IMR-90 (cell line): ENCODE measurements at regions not wholly inside any gene's neighbourhood (a gene's known extent, or its start where the extent isn't known, plus 50 kb on each side); places are given as distances from the start of the nearest gene placed in this dataset.

Experiments used
- ATAC-seq: fragments of 200-7000 bp; cut with Tn5 transposase; 2 replicates; pipeline ENCODE4 v1.9.1; 2020; ENCODE audit warnings: low read depth, mild to moderate bottlenecking, moderate library complexity
- BruUV-seq: library from RNA; stranded (reverse); fragments of 400-500 nt; replicated peaks from 2 replicates; lab custom pipeline; 2021; lab: Mats Ljungman, UMichigan
- CTCF ChIA-PET: fragments of 300-600 bp; formaldehyde crosslinking; extraction: SDS; loops from one replicate; lab custom pipeline; 2021; ENCODE audit warnings: antibody characterized with exemption; lab: Yijun Ruan, JAX
- POLR2A ChIA-PET: fragments of 300-600 bp; sonication (Branson Sonifier 250); formaldehyde crosslinking; loops from one replicate; lab custom pipeline; 2022; ENCODE audit warnings: antibody characterized with exemption; ENCODE audit not compliant: unreplicated experiment; lab: Charles Lee
- DNase-seq: peaks from one replicate; pipeline ENCODE4 v3.0.0; 2013
- H2AFZ ChIP-seq: replicated peaks from 2 replicates; pipeline ENCODE3; 2013; ENCODE audit warnings: low read length, mild to moderate bottlenecking; ENCODE audit not compliant: poor library complexity
- H2AK5ac ChIP-seq: 2 replicates; pipeline ENCODE4 v1.6.1; 2013; ENCODE audit warnings: low read depth, low read length, inconsistent platforms
- H2AK9ac ChIP-seq: replicated peaks from 2 replicates; pipeline ENCODE3; 2013; ENCODE audit warnings: mild to moderate bottlenecking, low read depth, low read length, moderate library complexity; ENCODE audit not compliant: poor library complexity
- H2BK120ac ChIP-seq: 2 replicates; pipeline ENCODE4 v1.6.1; 2013; ENCODE audit warnings: low read depth, low read length, inconsistent platforms
- H2BK15ac ChIP-seq: 3 replicates; pipeline ENCODE4 v1.6.1; 2013; ENCODE audit warnings: low read depth, low read length, inconsistent platforms
- H2BK20ac ChIP-seq: 2 replicates; pipeline ENCODE4 v1.6.1; 2013; ENCODE audit warnings: low read depth, mild to moderate bottlenecking, inconsistent platforms, low read length, moderate library complexity
- H2BK5ac ChIP-seq: 2 replicates; pipeline ENCODE4 v1.6.1; 2013; ENCODE audit warnings: mild to moderate bottlenecking, low read depth, low read length, inconsistent platforms; ENCODE audit not compliant: poor library complexity, severe bottlenecking
- H3K14ac ChIP-seq: replicated peaks from 2 replicates; pipeline ENCODE4 v1.6.1; 2013; ENCODE audit warnings: low read depth, low read length, inconsistent platforms
- H3K18ac ChIP-seq: 2 replicates; pipeline ENCODE4 v1.6.1; 2013; ENCODE audit warnings: low read depth, low read length, control low read depth
- H3K23ac ChIP-seq: 2 replicates; pipeline ENCODE4 v1.6.1; 2013; ENCODE audit warnings: low read depth, low read length, inconsistent platforms
- H3K27ac ChIP-seq: 2 replicates; pipeline ENCODE4 v1.5.1; 2013; ENCODE audit warnings: mild to moderate bottlenecking, control low read depth, low read length; ENCODE audit not compliant: insufficient read depth
- H3K27me3 ChIP-seq: 2 replicates; pipeline ENCODE4 v1.6.1; 2013; ENCODE audit warnings: low read length; ENCODE audit not compliant: control insufficient read depth, insufficient read depth
- H3K36me3 ChIP-seq: 2 replicates; pipeline ENCODE4 v1.6.1; 2013; ENCODE audit warnings: low read length, mixed read lengths; ENCODE audit not compliant: control insufficient read depth, insufficient read depth
- H3K4ac ChIP-seq: 2 replicates; pipeline ENCODE4 v1.6.1; 2013; ENCODE audit warnings: low read depth, low read length, inconsistent platforms
- H3K4me1 ChIP-seq: 2 replicates; pipeline ENCODE4 v1.6.1; 2013; ENCODE audit warnings: low read length, mixed read lengths; ENCODE audit not compliant: control insufficient read depth, insufficient read depth
- H3K4me2 ChIP-seq: 2 replicates; pipeline ENCODE4 v1.6.1; 2013; ENCODE audit warnings: low read depth, mild to moderate bottlenecking, control low read depth, low read length, moderate library complexity
- H3K4me3 ChIP-seq: 2 replicates; pipeline ENCODE4 v1.5.1; 2013; ENCODE audit warnings: low read depth, mild to moderate bottlenecking, control low read depth, low read length, moderate library complexity; ENCODE audit not compliant: insufficient read depth
- H3K56ac ChIP-seq: 2 replicates; pipeline ENCODE4 v1.6.1; 2013; ENCODE audit warnings: low read length, inconsistent platforms; ENCODE audit not compliant: insufficient read depth; ENCODE audit errors: extremely low read depth
- H3K79me1 ChIP-seq, 2 experiments: 2 replicates each; pipeline ENCODE4 v1.6.1; 2013; ENCODE audit warnings: low read length in 2 of 2, inconsistent platforms in 1 of 2, low read depth in 1 of 2
- H3K9ac ChIP-seq: 2 replicates; pipeline ENCODE4 v1.6.1; 2013; ENCODE audit warnings: low read depth, low read length, control low read depth
- H3K9me1 ChIP-seq: 2 replicates; pipeline ENCODE4 v1.6.1; 2013; ENCODE audit warnings: low read length, inconsistent platforms; ENCODE audit not compliant: insufficient read depth
- H3K9me3 ChIP-seq: 2 replicates; pipeline ENCODE4 v1.6.1; 2013; ENCODE audit warnings: low read length; ENCODE audit not compliant: control insufficient read depth, insufficient read depth
- H4K20me1 ChIP-seq: 2 replicates; pipeline ENCODE4 v1.6.1; 2013; ENCODE audit warnings: low read length, inconsistent platforms; ENCODE audit not compliant: insufficient read depth
- H4K5ac ChIP-seq: 2 replicates; pipeline ENCODE4 v1.6.1; 2013; ENCODE audit warnings: mild to moderate bottlenecking, low read depth, low read length, control low read depth
- H4K8ac ChIP-seq, 2 experiments: 2 replicates each; pipeline ENCODE4 v1.6.1; 2013; ENCODE audit warnings: low read depth in 2 of 2, low read length in 2 of 2, control low read depth in 1 of 2, inconsistent platforms in 1 of 2
- H4K91ac ChIP-seq: 2 replicates; pipeline ENCODE4 v1.6.1; 2013; ENCODE audit warnings: low read depth, low read length, inconsistent platforms; ENCODE audit not compliant: insufficient read depth
- CHD1 ChIP-seq: IDR thresholded peaks from 2 replicates; pipeline ENCODE4 v1.6.1; 2012; ENCODE audit warnings: low read depth, low read length, improper control_type of control experiment
- CTCF ChIP-seq: conservative IDR thresholded peaks from 2 replicates; pipeline ENCODE4 v1.5.1; 2012; ENCODE audit warnings: mild to moderate bottlenecking, low read depth, low read length, improper control_type of control experiment
- ELK1 ChIP-seq: fragments of 150-350 bp; IDR thresholded peaks from 2 replicates; pipeline ENCODE4 v1.6.1; 2016; ENCODE audit warnings: low read depth, mild to moderate bottlenecking, low read length, moderate library complexity, borderline replicate concordance
- FOS ChIP-seq: fragments of 150-350 bp; IDR thresholded peaks from 2 replicates; pipeline ENCODE4 v1.6.1; 2016; ENCODE audit warnings: low read depth, low read length
- MAFK ChIP-seq: IDR thresholded peaks from 2 replicates; pipeline ENCODE4 v1.6.1; 2012; ENCODE audit warnings: low read depth, low read length, improper control_type of control experiment
- WGBS, 2 experiments: methylation state at CpG; one replicate each; pipeline versions ENCODE4 v1.1.5 to v1.1.7; 2013; ENCODE audit warnings: missing lambda C conversion rate in 2 of 2; ENCODE audit not compliant: insufficient read length in 1 of 2; ENCODE audit errors: extremely low coverage in 2 of 2; 5-methylcytosine and 5-hydroxymethylcytosine counted together
- dilution Hi-C: fragments of 300-500 bp; cut with HindIII; formaldehyde crosslinking; loops from one replicate; pipeline ENCODE4 v1.14.3; 2018; ENCODE audit warnings: low sequenced_read_pairs; ENCODE audit not compliant: unreplicated experiment
- in situ Hi-C: fragments of 300-500 bp; cut with MboI; formaldehyde crosslinking; loops from 3 replicates; pipeline ENCODE4 v1.14.3; 2019; ENCODE audit warnings: low sequenced_read_pairs, inconsistent platforms, mixed read lengths
- intact Hi-C: fragments of 100-400 bp; cut with micrococcal nuclease; formaldehyde crosslinking; loops from 2 replicates; pipeline ENCODE4 v1.10.0; 2022

- no peak overlapping the region; the same call in 1 of the 2 replicates for H2AK5ac ChIP-seq
- in situ Hi-C loops (loop anchor here (25.0 kb wide), 1 partner anchor 554 kb away; the partner anchor contains the start of gene DNAH7), intact Hi-C loops (no loop called here), dilution Hi-C loops (no loop called here)
- no peak overlapping the region for H2BK120ac ChIP-seq
- POLR2A ChIA-PET, result no interaction called here
- H4K5ac ChIP-seq, result no peak overlapping the region
- H3K36me3 ChIP-seq, result no peaks in the 10 kb centered on the region
- no peaks in the 10 kb centered on the region for H3K9me3 ChIP-seq
- H3K18ac ChIP-seq, result 0 out of 2 replicates have a peak overlapping the region, but pooled peaks have one; percentile 16
- H2BK5ac ChIP-seq, result no peak overlapping the region
- ATAC-seq (peak; percentile 40), DNase-seq (no peak)
- 0 out of 3 replicates have a peak overlapping the region, but pooled peaks have one; percentile 36 for H2BK15ac ChIP-seq
- WGBS, 2 experiments, result no CpG with 5 or more reads among the region's 1 CpG
- H3K4ac ChIP-seq, result no peak overlapping the region
- no peak overlapping the region for H2BK20ac ChIP-seq
- TF ChIP-seq MAFK, result no peak
- TF ChIP-seq CTCF, result no peak
- no peak for TF ChIP-seq CHD1
- no peak for TF ChIP-seq FOS
- no peak for TF ChIP-seq ELK1
- H4K8ac ChIP-seq, result 0 out of 4 replicates have a peak overlapping the region, but pooled peaks of 1 of the 2 experiments have one; percentile 34
- H4K20me1 ChIP-seq, result no peaks in the 10 kb centered on the region
- 0 out of 2 replicates have a peak, but pooled peaks cover 2% of the 10 kb centered on the region for H3K4me1 ChIP-seq
- no peak overlapping the region for H2AFZ ChIP-seq
- H3K27me3 ChIP-seq, result no peaks in the 10 kb centered on the region
- H2AK9ac ChIP-seq, result no peak overlapping the region
- no peak overlapping the region for H3K9ac ChIP-seq
- no peak overlapping the region for H4K91ac ChIP-seq
- peak overlapping the region; percentile 22; the same call in 1 of the 2 replicates for H3K14ac ChIP-seq
- CTCF ChIA-PET, result no interaction called here
- H3K23ac ChIP-seq, result no peak overlapping the region
- H3K79me1 ChIP-seq, result no peaks in the 10 kb centered on the region
- H3K27ac ChIP-seq, result no peak overlapping the region
- BruUV-seq, result no TSS peak
- H3K9me1 ChIP-seq, result no peaks in the 10 kb centered on the region; the same call in 1 of the 2 replicates
- no peak overlapping the region for H3K56ac ChIP-seq
- H3K4me2 ChIP-seq, result no peak overlapping the region
- no peak overlapping the region for H3K4me3 ChIP-seq
These were observed 148.9 kb upstream of the SLC39A10 start for GRCh38 chr2:195508139-195508455.
